Right kidney (tissue), 1 donor: ENCODE measurements at regions not wholly inside any gene's neighbourhood (a gene's known extent, or its start where the extent isn't known, plus 50 kb on each side); places are given as distances from the start of the nearest gene placed in this dataset.

ENCODE experiments used
- DNase-seq: peaks from one replicate; pipeline ENCODE4 v3.0.0-alpha.2; 2016

- no peak for DNase-seq
Measured at GRCh38 chr14:96980835-96981234, 183.7 kb downstream of the VRK1 start.

GRCh38 chr14:96986256-96987085, 189.3 kb downstream of the VRK1 start:
- DNase-seq, result no peak

GRCh38 chr14:96987086-96987474, 189.9 kb downstream of the VRK1 start:
- no peak for DNase-seq

- no peak for DNase-seq
Measured at GRCh38 chr14:96987771-96988170, 190.6 kb downstream of the VRK1 start.

GRCh38 chr14:96989306-96989705, 192.1 kb downstream of the VRK1 start:
- no peak for DNase-seq

GRCh38 chr14:96991226-96991625, 194.0 kb downstream of the VRK1 start:
- no peak for DNase-seq

GRCh38 chr14:96994999-96995398, 197.8 kb downstream of the VRK1 start:
- no peak for DNase-seq

- DNase-seq, result no peak
Measured at GRCh38 chr14:96997269-96997668, 200.1 kb downstream of the VRK1 start.

- DNase-seq, result no peak
Measured at GRCh38 chr14:96997996-96998395, 200.8 kb downstream of the VRK1 start.

GRCh38 chr14:96999654-97000155, 202.5 kb downstream of the VRK1 start:
- DNase-seq, result no peak

GRCh38 chr14:97002454-97002853, 205.3 kb downstream of the VRK1 start:
- DNase-seq, result no peak

GRCh38 chr14:97005934-97006333, 208.8 kb downstream of the VRK1 start:
- no peak for DNase-seq

- DNase-seq, result no peak
Measured at GRCh38 chr14:97010491-97011160, 213.4 kb downstream of the VRK1 start.

- no peak for DNase-seq
Measured at GRCh38 chr14:97013878-97014277, 216.7 kb downstream of the VRK1 start.

GRCh38 chr14:97021001-97021400, 223.8 kb downstream of the VRK1 start:
- no peak for DNase-seq

- no peak for DNase-seq
Measured at GRCh38 chr14:97021571-97022168, 224.5 kb downstream of the VRK1 start.

GRCh38 chr14:97022741-97023140, 225.6 kb downstream of the VRK1 start:
- no peak for DNase-seq

- DNase-seq, result no peak
Measured at GRCh38 chr14:97023871-97024270, 226.7 kb downstream of the VRK1 start.

- DNase-seq, result no peak
Measured at GRCh38 chr14:97024300-97024699, 227.1 kb downstream of the VRK1 start.

- DNase-seq, result no peak
Measured at GRCh38 chr14:97025722-97026121, 228.5 kb downstream of the VRK1 start.

GRCh38 chr14:97027256-97027999, 230.2 kb downstream of the VRK1 start:
- no peak for DNase-seq

- no peak for DNase-seq
Measured at GRCh38 chr14:97028382-97028781, 231.2 kb downstream of the VRK1 start.

GRCh38 chr14:97029800-97030199, 232.6 kb downstream of the VRK1 start:
- DNase-seq, result no peak
